Body of pancreas (tissue), 4 donors: ENCODE measurements at regions not wholly inside any gene's neighbourhood (a gene's known extent, or its start where the extent isn't known, plus 50 kb on each side); places are given as distances from the start of the nearest gene placed in this dataset.

Experiments used
- CTCF ChIP-seq, 7 experiments: fragments of 450-650 bp in 4 of 7; fragments of 200-600 bp in 3 of 7; sonication (generic) in 3 of 7; IDR thresholded peaks; one replicate each; pipeline ENCODE4 v1.5.1; 2016 to 2019; ENCODE audit warnings: antibody characterized with exemption in 7 of 7
- POLR2A ChIP-seq, 3 donors: fragments of 450-650 bp; IDR thresholded peaks; one replicate each; pipeline ENCODE4 v1.6.1; 2016; ENCODE audit warnings: antibody characterized with exemption in 3 of 3, mild to moderate bottlenecking in 2 of 3

GRCh38 chr13:97826421-97827012, 127.0 kb upstream of the IPO5 start:
- no peak for TF ChIP-seq CTCF (IDR thresholded peaks at IDR 0.05)
- TF ChIP-seq POLR2A (IDR thresholded peaks at IDR 0.05), result no peak
